ENCODE measurements at regions not wholly inside any gene's neighbourhood (a gene's known extent, or its start where the extent isn't known, plus 50 kb on each side); places are given as distances from the start of the nearest gene placed in this dataset.

DNA sequence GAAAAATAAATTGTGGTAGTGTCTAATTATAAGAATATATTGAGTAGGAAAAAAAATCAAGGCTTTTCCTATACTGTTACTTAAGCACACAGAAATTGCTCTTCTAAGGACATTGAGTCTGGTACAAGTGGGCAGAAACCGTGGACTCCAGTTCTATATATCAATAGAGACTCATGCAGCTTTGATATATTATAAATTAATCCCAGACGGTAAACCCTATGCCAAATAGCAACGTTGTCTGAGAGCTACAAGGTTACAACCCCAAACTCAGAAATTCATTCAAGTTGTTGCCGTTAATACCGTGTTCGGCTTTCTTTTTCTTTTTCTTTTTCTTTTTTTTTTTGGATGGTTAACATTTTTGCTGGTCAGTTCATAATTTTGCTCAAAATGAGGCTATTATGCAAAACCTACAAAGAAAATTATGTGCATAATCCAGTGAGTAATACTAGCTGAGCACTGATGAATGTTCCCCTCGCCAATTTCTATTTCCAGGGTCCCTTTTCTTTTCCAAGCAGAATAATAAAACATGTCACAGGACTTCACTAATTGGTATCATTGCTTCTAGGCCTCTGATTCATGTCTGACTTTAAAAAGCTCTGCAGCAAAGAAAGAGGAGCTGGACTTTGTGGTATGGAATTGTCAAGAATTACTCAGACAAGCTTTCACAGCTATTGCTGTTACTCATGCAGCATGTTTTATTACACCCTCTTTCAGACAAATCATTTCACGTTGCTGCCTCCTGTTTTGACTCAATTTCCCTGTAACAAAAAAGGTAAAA is 737.7 kb downstream of the NLGN4X start:
- DNase-seq (ENCODE audit: low read depth, low spot score) (no peak), ATAC-seq (no peak), FAIRE-seq (no peak)
- WGBS (ENCODE audit: insufficient coverage, insufficient replicate concordance, low lambda C conversion rate, missing lambda C conversion rate): 39% methylated on average over 8 of the region's 8 CpGs
- POLR2A ChIA-PET: no interaction called here
- no peak overlapping the region for H3K9ac ChIP-seq (ENCODE audit: control insufficient read depth, insufficient read depth, low read length)
- H3K4me2 ChIP-seq (ENCODE audit: control insufficient read depth, insufficient read depth): no peak overlapping the region
- H3K9me3 ChIP-seq (replicated peaks; ENCODE audit: control insufficient read depth, insufficient read depth, low read length): no peaks in the 10 kb centered on the region
- H3K79me2 ChIP-seq (ENCODE audit: control insufficient read depth, insufficient read depth, low read length): no peaks in the 10 kb centered on the region
- TF ChIP-seq JUNB (IDR thresholded peaks at IDR 0.05) (no peak), SRF (IDR thresholded peaks at IDR 0.05; ENCODE audit: low read depth in 2 of 2, low read length in 2 of 2) (no peak), CBX3 (IDR thresholded peaks at IDR 0.05; ENCODE audit: borderline replicate concordance, low read depth) (no peak), HDGF (IDR thresholded peaks at IDR 0.05) (no peak), RELA (IDR thresholded peaks at IDR 0.05; ENCODE audit: borderline replicate concordance, partially characterized antibody) (no peak), ESRRA (IDR thresholded peaks at IDR 0.05; ENCODE audit: low read length) (no peak), EED (IDR thresholded peaks at IDR 0.05; ENCODE audit: low read depth) (no peak), ZNF384 (IDR thresholded peaks at IDR 0.05; ENCODE audit: borderline replicate concordance, low read depth, low read length) (no peak)
- H4K20me1 ChIP-seq (ENCODE audit: control insufficient read depth, insufficient read depth): no peaks in the 10 kb centered on the region
- no peaks in the 10 kb centered on the region for H3K27me3 ChIP-seq (replicated peaks in 1 of 2; ENCODE audit: control insufficient read depth in 2 of 2, insufficient read depth in 2 of 2, low read length in 1 of 2)
- H3K27ac ChIP-seq (ENCODE audit: control insufficient read depth, insufficient read depth): no peak overlapping the region
- SMC1A ChIA-PET (ENCODE audit: uncharacterized antibody, unreplicated experiment): no interaction called here
- CTCF ChIA-PET: no interaction called here
- no peaks in the 10 kb centered on the region for H3K36me3 ChIP-seq (ENCODE audit: control insufficient read depth in 2 of 2, insufficient read depth in 2 of 2, low read length in 1 of 2)
- no peaks in the 10 kb centered on the region for H3K4me1 ChIP-seq (ENCODE audit: control insufficient read depth, insufficient read depth, low read length)
- in situ Hi-C loops (cut with MboI) (no loop called here), intact Hi-C loops (cut with micrococcal nuclease; ENCODE audit: unreplicated experiment) (no loop called here)
- no peak overlapping the region for H2AFZ ChIP-seq (ENCODE audit: control insufficient read depth, low read depth, low read length)
- RAD21 ChIA-PET (ENCODE audit: unreplicated experiment): no interaction called here
- no peak overlapping the region for H3K4me3 ChIP-seq
- BruUV-seq (replicated peaks): no TSS peak

DNA sequence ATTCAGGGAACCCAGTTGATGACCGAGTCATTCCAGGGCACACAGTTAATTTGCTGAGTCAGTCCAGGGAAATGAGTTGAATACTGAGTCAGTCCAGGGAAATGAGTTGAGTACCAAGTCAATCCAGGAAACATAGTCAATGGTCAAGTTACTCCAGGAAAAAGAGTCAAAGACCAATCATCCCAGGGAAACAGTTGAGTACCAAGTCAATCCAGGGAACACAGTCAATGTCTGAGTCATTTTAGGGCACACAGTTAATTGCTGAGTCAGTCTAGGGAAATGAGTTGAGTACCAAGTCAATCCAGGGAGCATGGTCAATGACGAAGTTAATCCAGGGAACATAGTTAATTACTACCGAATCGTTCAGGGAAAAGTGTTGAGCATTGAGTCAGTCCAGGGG is 754.4 kb downstream of the NLGN4X start:
- SMC1A ChIA-PET (ENCODE audit: uncharacterized antibody, unreplicated experiment): no interaction called here
- no peaks in the 10 kb centered on the region for H3K36me3 ChIP-seq (ENCODE audit: control insufficient read depth in 2 of 2, insufficient read depth in 2 of 2, low read length in 1 of 2)
- no peak overlapping the region for H3K4me3 ChIP-seq
- WGBS (ENCODE audit: insufficient coverage, insufficient replicate concordance, low lambda C conversion rate, missing lambda C conversion rate): 26% methylated on average over 4 of the region's 4 CpGs
- H4K20me1 ChIP-seq (ENCODE audit: control insufficient read depth, insufficient read depth): no peaks in the 10 kb centered on the region
- FAIRE-seq (no peak), ATAC-seq (no peak), DNase-seq (ENCODE audit: low read depth, low spot score) (no peak)
- POLR2A ChIA-PET: no interaction called here
- RAD21 ChIA-PET (ENCODE audit: unreplicated experiment): no interaction called here
- TF ChIP-seq, protein P1, sequence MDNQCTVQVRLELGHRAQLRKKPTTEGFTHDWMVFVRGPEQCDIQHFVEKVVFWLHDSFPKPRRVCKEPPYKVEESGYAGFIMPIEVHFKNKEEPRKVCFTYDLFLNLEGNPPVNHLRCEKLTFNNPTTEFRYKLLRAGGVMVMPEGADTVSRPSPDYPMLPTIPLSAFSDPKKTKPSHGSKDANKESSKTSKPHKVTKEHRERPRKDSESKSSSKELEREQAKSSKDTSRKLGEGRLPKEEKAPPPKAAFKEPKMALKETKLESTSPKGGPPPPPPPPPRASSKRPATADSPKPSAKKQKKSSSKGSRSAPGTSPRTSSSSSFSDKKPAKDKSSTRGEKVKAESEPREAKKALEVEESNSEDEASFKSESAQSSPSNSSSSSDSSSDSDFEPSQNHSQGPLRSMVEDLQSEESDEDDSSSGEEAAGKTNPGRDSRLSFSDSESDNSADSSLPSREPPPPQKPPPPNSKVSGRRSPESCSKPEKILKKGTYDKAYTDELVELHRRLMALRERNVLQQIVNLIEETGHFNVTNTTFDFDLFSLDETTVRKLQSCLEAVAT (IDR thresholded peaks at IDR 0.05): peak; percentile 52; the same call in 1 of the 2 replicates
- TF ChIP-seq MEF2B (IDR thresholded peaks at IDR 0.05; ENCODE audit: partially characterized antibody, poor library complexity, severe bottlenecking): no peak
- no peak for TF ChIP-seq HDAC6 (IDR thresholded peaks at IDR 0.05; ENCODE audit: unreplicated experiment)
- intact Hi-C loops (cut with micrococcal nuclease; ENCODE audit: unreplicated experiment) (no loop called here), in situ Hi-C loops (cut with MboI) (no loop called here)
- no peak overlapping the region for H3K9ac ChIP-seq (ENCODE audit: control insufficient read depth, insufficient read depth, low read length)
- no peak overlapping the region for H3K4me2 ChIP-seq (ENCODE audit: control insufficient read depth, insufficient read depth)
- CTCF ChIA-PET: no interaction called here
- H2AFZ ChIP-seq (ENCODE audit: control insufficient read depth, low read depth, low read length): no peak overlapping the region
- no peak overlapping the region for H3K27ac ChIP-seq (ENCODE audit: control insufficient read depth, insufficient read depth)
- H3K9me3 ChIP-seq (replicated peaks; ENCODE audit: control insufficient read depth, insufficient read depth, low read length): no peaks in the 10 kb centered on the region
- no peaks in the 10 kb centered on the region for H3K27me3 ChIP-seq (replicated peaks in 1 of 2; ENCODE audit: control insufficient read depth in 2 of 2, insufficient read depth in 2 of 2, low read length in 1 of 2)
- BruUV-seq (replicated peaks): no TSS peak
- H3K79me2 ChIP-seq (ENCODE audit: control insufficient read depth, insufficient read depth, low read length): no peaks in the 10 kb centered on the region
- H3K4me1 ChIP-seq (ENCODE audit: control insufficient read depth, insufficient read depth, low read length): no peaks in the 10 kb centered on the region

Measured in GM12878 (cell line).